Right lobe of liver (tissue), 6 donors: ENCODE measurements at regions not wholly inside any gene's neighbourhood (a gene's known extent, or its start where the extent isn't known, plus 50 kb on each side); places are given as distances from the start of the nearest gene placed in this dataset.

ENCODE experiments used
- ATAC-seq, 4 donors: fragments of 200-7000 bp; cut with Tn5 transposase; one replicate each; pipeline ENCODE4 v1.9.1; 2020; ENCODE audit warnings: mild to moderate bottlenecking in 4 of 4, moderate library complexity in 4 of 4
- DNase-seq, 3 donors: peaks; one replicate each; pipeline ENCODE4 v3.0.0-alpha.2; 2020
- H3K27ac ChIP-seq, 3 donors: fragments of 200-600 bp; one replicate each; pipeline ENCODE4 v1.8.0; 2022
- H3K27me3 ChIP-seq, 2 donors: fragments of 200-600 bp; one replicate each; pipeline ENCODE4 v1.8.0; 2022
- H3K36me3 ChIP-seq, 4 donors: fragments of 200-600 bp; sonication (generic) in 1 of 4; one replicate each; pipeline versions ENCODE4 v1.5.1 to v1.8.0; 2017 to 2022; ENCODE audit warnings: control low read depth in 1 of 4
- H3K4me1 ChIP-seq, 4 donors: fragments of 200-600 bp; sonication (generic) in 1 of 4; one replicate each; pipeline versions ENCODE4 v1.5.1 to v1.8.0; 2017 to 2022; ENCODE audit warnings: control low read depth in 1 of 4
- H3K4me3 ChIP-seq, 3 donors: fragments of 200-600 bp; one replicate each; pipeline ENCODE4 v1.8.0; 2022
- H3K9me3 ChIP-seq, 4 donors: fragments of 200-600 bp; sonication (generic) in 1 of 4; one replicate each; pipeline versions ENCODE4 v1.5.1 to v1.8.0; 2017 to 2022; ENCODE audit warnings: control low read depth in 1 of 4
- POLR2A ChIP-seq: fragments of 450-650 bp; IDR thresholded peaks from one replicate; pipeline ENCODE4 v1.6.1; 2017; ENCODE audit warnings: antibody characterized with exemption, mild to moderate bottlenecking
- WGBS: methylation state at CpG from one replicate; pipeline ENCODE4 v1.1.6; 2018; ENCODE audit warnings: low coverage, low lambda C conversion rate; ENCODE audit not compliant: insufficient coverage; ENCODE audit errors: missing lambda C conversion rate; 5-methylcytosine and 5-hydroxymethylcytosine counted together
- intact Hi-C, 2 donors: fragments of 100-400 bp; cut with DNase I; formaldehyde crosslinking; loops; one replicate each; pipeline versions ENCODE4 v1.11.2 to v1.14.1; 2022
- TF ChIP-seq, protein P1 (sequence below), 4 donors: fragments of 200-600 bp in 3 of 4; fragments of 450-650 bp in 1 of 4; IDR thresholded peaks; one replicate each; pipeline versions ENCODE4 v1.5.1 to v1.8.0; 2016 to 2022; ENCODE audit warnings: antibody characterized with exemption in 4 of 4, mild to moderate bottlenecking in 2 of 4
- donor health status: DM: no; HTN: yes; CAD: no.
- donor health status: DM: no; HTN: no; CAD: no.
- donor health status: DM: no; HTN: no; CAD: no.
- donor health status: DM: no; HTN: yes; CAD: no.
- donor health status: DM: no; HTN: yes; CAD: no.

- Histone ChIP-seq H3K4me1 (no peaks in the 10 kb centered on the region), H3K27ac (no peak overlapping the region), H3K4me3 (no peak overlapping the region), H3K27me3 (no peaks in the 10 kb centered on the region), H3K36me3 (no peaks in the 10 kb centered on the region), H3K9me3 (no peaks in the 10 kb centered on the region)
- DNase-seq (no peak), ATAC-seq (no peak)
- 35% methylated on average over 3 of the region's 3 CpGs for WGBS
- TF ChIP-seq, protein P1, sequence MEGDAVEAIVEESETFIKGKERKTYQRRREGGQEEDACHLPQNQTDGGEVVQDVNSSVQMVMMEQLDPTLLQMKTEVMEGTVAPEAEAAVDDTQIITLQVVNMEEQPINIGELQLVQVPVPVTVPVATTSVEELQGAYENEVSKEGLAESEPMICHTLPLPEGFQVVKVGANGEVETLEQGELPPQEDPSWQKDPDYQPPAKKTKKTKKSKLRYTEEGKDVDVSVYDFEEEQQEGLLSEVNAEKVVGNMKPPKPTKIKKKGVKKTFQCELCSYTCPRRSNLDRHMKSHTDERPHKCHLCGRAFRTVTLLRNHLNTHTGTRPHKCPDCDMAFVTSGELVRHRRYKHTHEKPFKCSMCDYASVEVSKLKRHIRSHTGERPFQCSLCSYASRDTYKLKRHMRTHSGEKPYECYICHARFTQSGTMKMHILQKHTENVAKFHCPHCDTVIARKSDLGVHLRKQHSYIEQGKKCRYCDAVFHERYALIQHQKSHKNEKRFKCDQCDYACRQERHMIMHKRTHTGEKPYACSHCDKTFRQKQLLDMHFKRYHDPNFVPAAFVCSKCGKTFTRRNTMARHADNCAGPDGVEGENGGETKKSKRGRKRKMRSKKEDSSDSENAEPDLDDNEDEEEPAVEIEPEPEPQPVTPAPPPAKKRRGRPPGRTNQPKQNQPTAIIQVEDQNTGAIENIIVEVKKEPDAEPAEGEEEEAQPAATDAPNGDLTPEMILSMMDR (IDR thresholded peaks at IDR 0.05), result no peak
- no peak for TF ChIP-seq POLR2A
- intact Hi-C loops, result no loop called here
Observed at GRCh38 chr3:84042399-84043106, 916.2 kb upstream of the CADM2 start.

DNA sequence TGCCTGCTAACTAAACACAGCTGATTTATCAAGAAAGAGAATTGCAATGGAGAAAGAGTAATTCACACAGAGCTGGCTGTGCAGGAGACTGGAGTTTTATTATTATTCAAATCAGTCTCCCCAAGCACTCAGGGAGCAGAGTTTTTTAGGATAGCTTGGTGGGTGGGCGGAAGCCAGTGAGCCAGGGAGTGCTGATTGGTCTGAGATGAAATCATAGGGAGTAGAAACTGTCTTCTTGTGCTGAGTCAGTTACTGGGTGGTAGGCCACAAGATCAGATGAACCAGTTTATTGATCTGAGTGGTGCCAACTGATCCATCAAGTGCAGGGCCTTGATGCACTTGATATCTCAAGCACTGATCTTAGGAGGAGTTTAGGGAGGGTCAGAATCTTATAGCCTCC lies 891.9 kb upstream of the CADM2 start:
- Histone ChIP-seq H3K4me3 (no peak overlapping the region), H3K27ac (no peak overlapping the region), H3K27me3 (no peaks in the 10 kb centered on the region), H3K36me3 (no peaks in the 10 kb centered on the region), H3K4me1 (no peaks in the 10 kb centered on the region), H3K9me3 (no peaks in the 10 kb centered on the region)
- intact Hi-C loops, result no loop called here
- WGBS, result 78% methylated on average over 1 of the region's 1 CpG
- TF ChIP-seq POLR2A, result no peak
- TF ChIP-seq, protein P1 (IDR thresholded peaks at IDR 0.05), result no peak
- no peak for ATAC-seq
- no peak for DNase-seq

GRCh38 chr3:84073664-84074063 lies 885.1 kb upstream of the CADM2 start:
- H3K27me3 ChIP-seq, result no peaks in the 10 kb centered on the region
- 28% methylated on average over 4 of the region's 4 CpGs for WGBS
- no peaks in the 10 kb centered on the region for H3K36me3 ChIP-seq
- TF ChIP-seq, protein P1 (IDR thresholded peaks at IDR 0.05), result no peak
- no peak for TF ChIP-seq POLR2A
- no peaks in the 10 kb centered on the region for H3K9me3 ChIP-seq
- H3K4me3 ChIP-seq, result no peak overlapping the region
- H3K27ac ChIP-seq, result no peak overlapping the region
- ATAC-seq (no peak), DNase-seq (no peak)
- intact Hi-C loops, result no loop called here
- no peaks in the 10 kb centered on the region for H3K4me1 ChIP-seq

- TF ChIP-seq, protein P1 (IDR thresholded peaks at IDR 0.05), result no peak
- no peak for TF ChIP-seq POLR2A
- H3K4me3 ChIP-seq, result no peak overlapping the region
- H3K36me3 ChIP-seq, result no peaks in the 10 kb centered on the region
- no peaks in the 10 kb centered on the region for H3K9me3 ChIP-seq
- no peaks in the 10 kb centered on the region for H3K27me3 ChIP-seq
- no peak for DNase-seq
- 46% methylated on average over 2 of the region's 2 CpGs for WGBS
- H3K4me1 ChIP-seq, result no peaks in the 10 kb centered on the region
- no peak overlapping the region for H3K27ac ChIP-seq
- ATAC-seq, result no peak
- intact Hi-C loops, result no loop called here
Observed at GRCh38 chr3:84074767-84075166, 884.0 kb upstream of the CADM2 start.

DNA sequence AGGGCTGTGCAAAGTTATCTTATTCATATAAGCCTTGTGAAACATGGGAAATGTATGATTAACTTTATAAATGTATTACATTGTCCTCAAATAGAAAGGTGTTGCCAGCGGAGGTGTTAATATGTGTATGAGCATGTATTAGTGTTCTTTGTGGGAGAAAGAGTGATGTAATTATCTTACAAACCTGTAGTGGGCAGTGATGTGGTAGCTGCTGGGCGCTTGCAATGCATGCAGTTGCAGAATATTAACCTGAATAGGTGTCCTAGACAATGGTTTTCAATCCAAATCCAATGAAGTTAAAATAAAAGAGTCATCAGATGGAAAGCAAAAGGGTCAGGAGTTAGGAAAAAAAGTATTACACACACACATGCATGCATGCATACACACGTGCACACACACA lies 881.3 kb upstream of the CADM2 start:
- Histone ChIP-seq H3K36me3 (no peaks in the 10 kb centered on the region), H3K4me1 (no peaks in the 10 kb centered on the region), H3K27me3 (no peaks in the 10 kb centered on the region), H3K27ac (no peak overlapping the region), H3K4me3 (no peak overlapping the region), H3K9me3 (no peaks in the 10 kb centered on the region)
- WGBS, result 44% methylated on average over 3 of the region's 3 CpGs
- intact Hi-C loops, result no loop called here
- DNase-seq (no peak), ATAC-seq (no peak)
- TF ChIP-seq, protein P1 (IDR thresholded peaks at IDR 0.05), result no peak
